GM19395 (cell line): ENCODE measurements at regions not wholly inside any gene's neighbourhood (a gene's known extent, or its start where the extent isn't known, plus 50 kb on each side); places are given as distances from the start of the nearest gene placed in this dataset.
"Not testable (repeated sequence)": the region's sequence is repeated elsewhere in the genome, so short reads cannot be mapped to it uniquely, and the experiment has no call there.

Source experiments
- ATAC-seq: cut with Tn5 transposase; IDR thresholded peaks from one replicate; pipeline ENCODE4 v1.9.1; 2021; ENCODE audit warnings: mild to moderate bottlenecking, moderate library complexity; ENCODE audit not compliant: unreplicated experiment

DNA sequence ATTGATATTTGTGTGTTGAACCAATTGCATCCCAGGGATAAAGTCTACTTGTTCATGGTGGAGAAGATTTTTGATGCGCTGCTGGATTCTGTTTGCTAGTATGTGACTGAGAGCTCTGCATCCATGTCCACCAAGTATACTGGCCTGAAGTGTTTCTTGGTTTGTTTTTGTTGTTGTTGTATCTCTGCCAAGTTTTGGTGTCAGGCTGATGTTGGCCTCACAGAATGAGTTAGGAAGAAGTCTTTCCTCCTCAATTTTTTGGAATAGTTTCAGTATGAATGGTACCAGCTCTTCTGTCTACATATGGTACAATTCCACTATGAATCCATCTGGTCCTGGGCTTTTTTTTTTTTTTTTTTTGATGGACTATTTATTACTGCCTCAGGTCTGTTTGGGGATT is 50.9 kb upstream of the OSTN start:
- no peak for ATAC-seq

DNA sequence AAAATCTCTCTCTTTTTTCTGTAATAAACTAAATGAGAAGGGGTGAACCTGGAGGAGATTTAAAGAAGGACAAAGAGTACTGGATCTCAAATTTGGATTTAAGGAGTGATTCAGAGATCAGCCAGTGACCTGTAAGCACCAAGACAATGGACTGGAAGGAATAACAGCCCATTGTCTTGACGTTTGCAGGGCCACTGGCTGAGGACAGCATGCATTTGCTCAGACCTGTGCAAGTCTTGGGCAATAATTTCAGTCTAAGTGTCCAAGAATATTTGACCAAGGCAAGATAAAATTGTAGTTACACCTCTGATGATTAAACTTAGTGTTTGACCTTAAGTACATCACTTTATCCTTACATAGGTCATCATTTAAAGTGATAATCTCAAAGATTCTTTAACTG is 55.8 kb upstream of the OSTN start:
- ATAC-seq: no peak

DNA sequence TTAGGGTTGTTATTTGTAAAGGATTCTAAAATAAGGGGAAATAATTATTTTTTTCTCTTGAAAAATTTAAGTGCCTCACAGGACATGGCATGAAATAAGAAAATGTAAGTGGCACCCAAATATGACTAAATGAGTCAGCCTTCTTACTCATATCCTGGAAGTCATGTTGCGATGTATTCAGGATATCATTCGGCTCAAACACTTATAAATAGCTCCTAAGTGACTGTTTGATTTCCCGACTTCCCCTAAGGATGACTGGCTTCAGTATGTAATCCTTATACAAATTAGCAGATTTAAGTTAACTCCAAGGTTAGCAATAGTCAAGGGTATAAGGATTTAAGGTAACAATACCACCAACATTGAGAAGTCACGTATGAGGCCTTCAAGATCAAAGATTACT is 57.3 kb upstream of the OSTN start:
- ATAC-seq: no peak

DNA sequence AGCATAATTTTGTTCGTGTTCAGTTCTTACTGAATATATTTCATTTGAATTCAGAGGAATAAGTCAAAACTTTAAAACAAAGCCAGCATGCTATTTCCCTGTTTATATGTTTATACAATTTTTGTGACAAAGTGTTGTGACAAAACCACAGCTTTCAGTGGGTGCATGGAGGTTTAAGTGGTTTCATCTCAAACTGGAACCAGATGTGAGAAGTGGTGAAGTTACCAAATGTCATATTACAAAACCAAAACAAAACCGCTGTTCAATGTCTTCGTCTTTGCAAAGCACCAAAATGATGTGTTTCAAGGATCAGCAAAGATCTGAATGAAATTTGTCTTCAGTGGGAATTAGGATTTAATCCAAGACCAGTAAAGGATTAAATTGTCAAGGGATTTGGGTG is 59.3 kb upstream of the OSTN start:
- peak; percentile 62 for ATAC-seq

DNA sequence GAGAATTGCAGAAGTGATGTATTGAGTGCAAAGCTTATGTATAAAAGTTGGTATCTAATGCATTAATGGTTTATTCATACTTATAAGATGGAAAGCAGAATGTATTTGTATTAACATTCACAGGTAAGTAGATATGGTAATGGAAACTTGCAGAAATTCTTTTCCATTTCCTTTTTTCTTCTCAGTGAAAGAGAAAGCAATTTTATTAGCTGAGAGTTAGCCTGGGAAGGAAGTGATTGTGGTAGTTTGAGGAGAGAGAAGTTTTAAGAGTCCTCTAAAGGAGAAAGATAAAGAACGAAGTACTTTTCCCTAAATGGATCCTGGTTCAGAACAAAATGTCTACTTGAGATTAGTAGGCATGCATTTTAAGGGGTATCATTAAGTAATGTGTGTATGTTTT is 60.1 kb upstream of the OSTN start:
- ATAC-seq: peak; percentile 53

DNA sequence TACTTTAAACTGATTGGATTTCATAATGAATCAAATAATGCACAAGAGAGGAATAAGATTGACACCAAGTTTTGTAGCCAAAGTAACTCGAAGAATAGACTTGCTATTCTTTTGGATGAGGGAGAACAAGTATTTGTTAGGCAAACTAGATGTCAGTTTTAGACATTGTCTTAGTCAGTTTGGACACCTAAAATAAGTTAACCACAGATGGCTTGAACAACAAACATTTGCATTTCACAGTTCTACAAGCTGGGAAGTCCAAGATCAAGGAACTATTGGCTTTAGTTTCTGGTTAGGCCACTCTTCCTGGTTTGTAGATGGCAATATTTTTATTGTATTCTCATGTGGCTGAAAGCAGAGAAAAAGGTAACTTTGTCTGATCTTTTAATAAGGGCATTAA is 61.3 kb upstream of the OSTN start:
- ATAC-seq: no peak

DNA sequence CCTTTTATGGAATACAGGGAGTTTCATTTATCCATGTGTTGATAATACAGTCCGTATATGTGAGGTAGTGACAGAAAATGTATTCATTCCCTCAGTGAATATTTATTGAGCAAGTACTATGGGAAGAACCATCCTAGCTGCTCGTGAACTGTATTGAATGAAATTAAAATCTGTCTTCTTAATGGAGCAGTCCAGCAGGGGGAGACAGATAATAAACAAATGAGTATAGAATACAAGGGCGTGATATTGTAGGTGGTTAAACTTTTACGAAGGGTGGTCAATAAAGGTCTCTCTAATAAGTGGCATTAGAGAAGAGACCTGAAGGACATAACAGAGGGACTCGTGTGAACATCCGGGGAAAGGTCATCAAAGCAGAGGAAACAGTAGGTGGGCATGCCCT is 62.7 kb upstream of the OSTN start:
- ATAC-seq: no peak

DNA sequence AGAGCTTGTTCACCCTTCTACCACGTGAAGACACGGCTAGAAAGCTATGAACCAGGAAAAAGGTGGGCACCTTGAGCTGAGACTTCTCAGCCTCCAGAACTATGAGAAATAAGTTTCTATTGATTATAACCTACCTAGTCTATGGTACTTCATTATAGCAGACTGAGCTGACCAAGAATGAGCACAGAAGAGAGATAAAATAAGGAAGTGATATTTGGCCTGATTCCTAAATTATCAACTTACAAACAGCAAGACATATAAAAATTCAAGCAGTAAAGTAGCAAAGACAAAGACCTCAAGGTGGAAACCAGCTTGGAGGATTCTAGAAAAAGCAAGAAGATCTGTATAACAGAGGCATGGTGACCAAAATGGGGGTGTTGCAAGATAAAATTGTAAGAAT is 63.9 kb upstream of the OSTN start:
- ATAC-seq: no peak

DNA sequence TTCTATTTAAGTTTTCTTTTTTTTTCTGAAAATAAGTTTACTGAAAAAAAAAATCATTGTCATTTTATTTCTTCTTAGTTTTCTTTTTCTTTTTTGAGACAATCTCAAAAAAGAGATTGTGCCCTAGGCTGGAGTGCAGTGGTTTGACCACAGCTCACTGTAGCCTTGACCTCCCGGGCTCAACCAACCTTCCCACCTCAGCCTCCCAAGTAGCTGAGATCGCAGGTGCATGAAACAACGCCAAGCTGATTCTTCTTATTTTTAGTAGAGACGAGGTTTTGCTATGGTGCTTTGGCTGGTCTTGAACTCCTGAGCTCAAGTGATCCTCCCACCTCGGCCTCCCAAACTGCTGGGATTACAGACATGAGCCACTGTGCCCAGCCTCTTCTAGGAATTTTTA is 65.7 kb upstream of the OSTN start:
- ATAC-seq: no peak

DNA sequence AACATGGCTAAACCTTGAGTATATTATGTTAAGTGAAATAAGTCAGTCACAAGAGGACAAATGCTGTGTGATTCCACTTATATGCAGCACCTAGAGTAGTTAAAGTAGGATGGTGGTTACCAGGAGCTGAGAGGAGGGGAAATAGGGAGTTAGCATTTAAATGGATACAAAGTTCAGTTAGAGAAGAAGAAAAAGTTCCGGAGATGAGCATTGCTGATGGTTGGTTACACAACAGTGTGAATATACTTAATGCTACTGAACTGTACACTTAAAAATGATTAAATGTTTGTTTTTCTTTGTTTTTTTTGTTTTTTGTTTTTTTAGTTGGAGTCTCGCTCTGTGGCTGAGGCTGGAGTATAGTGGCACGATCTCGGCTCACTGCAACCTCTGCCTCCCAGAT is 67.7 kb upstream of the OSTN start:
- no peak for ATAC-seq

DNA sequence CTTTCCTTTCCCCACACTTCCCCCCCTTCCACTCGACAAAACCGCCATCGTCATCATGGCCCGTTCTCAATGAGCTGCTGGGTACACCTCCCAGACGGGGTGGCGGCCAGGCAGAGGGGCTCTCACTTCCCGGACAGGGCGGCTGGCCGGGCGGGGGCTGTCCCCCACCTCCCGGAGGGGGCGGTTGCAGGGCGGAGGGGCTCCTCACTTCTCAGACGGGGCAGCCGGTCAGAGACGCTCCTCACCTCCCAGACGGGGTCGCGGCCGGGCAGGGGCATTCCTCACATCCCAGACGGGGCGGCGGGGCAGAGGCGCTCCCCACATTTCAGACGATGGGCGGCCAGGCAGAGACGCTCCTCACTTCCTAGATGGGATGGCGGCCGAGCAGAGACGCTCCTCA is 74.2 kb upstream of the OSTN start:
- ATAC-seq: not testable (repeated sequence)

DNA sequence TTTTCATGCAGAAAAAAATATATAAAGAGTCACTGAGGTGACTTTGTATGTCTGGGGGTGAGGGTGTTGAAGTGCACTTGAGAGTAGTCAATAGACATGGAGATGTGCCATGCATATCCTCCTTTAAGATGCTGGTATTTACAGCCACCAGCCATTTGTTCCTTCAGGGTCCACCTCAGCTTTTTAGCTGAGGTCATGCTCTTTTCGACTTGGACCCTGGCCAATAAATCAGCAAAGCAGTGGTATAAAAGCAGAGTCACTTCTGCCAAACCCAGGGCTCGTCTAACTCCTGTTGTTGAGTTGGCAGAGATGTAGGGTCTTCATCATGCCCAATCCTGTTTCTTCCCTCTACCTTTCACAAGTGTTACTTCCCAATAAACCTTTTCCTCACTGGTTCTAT is 75.1 kb upstream of the OSTN start:
- no peak for ATAC-seq

DNA sequence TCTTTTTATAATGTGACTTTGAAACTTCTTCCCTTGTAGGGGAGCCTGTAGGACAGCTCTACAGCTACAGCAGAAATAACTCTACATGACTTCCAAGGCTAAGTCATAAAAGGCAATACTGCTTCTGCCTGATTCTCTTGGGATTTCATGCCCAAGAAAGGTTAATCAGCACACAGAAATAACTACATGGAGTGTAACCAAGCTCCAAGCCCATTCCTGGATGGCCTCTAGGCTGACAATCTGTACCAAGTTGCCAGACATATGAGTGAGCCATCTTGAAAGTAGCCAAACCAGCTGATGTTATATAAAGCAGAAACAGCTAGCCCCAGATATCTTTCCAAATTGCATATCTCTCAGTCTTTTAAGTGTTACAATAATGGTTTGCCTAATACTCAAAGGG is 75.8 kb upstream of the OSTN start:
- ATAC-seq: no peak

DNA sequence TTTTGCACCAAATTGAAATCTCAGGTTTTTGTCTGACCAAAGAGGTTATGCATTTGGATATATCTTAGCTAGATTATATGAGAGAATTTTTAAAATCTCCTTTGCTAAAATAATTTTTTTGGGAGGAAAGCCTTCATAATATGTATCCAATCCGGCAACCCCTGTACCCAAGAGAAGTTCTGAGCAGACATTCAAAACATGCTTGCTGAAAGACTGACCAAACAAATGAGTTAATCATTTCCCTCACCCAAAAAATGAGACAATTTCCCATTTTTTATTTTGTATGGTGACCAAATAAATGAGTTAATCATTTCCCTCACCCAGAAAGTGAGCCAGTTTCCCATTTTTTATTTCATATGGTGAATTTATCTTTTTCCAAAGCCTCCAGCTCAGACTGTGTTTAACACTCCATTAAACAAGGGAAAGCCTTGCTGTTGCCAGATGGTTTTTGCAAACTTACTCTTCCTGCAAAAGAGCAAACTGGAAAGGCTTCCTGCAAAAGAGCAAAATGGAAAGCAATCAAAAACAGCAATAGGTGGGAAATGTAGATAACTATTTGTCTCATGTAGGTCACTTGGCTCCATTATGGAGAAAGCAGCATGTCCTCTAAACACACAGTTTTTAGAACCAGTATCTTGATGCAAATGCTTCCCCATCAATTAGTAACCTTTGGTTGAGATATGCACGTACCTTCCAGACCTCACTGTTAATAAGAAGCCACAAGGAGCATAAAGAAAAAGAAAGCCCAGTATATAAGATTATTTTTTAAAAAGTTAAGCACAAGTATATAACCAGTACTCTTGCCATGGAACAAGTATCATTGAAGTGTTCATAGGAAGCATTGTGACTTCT is 78.4 kb upstream of the OSTN start:
- ATAC-seq: peak; percentile 70

DNA sequence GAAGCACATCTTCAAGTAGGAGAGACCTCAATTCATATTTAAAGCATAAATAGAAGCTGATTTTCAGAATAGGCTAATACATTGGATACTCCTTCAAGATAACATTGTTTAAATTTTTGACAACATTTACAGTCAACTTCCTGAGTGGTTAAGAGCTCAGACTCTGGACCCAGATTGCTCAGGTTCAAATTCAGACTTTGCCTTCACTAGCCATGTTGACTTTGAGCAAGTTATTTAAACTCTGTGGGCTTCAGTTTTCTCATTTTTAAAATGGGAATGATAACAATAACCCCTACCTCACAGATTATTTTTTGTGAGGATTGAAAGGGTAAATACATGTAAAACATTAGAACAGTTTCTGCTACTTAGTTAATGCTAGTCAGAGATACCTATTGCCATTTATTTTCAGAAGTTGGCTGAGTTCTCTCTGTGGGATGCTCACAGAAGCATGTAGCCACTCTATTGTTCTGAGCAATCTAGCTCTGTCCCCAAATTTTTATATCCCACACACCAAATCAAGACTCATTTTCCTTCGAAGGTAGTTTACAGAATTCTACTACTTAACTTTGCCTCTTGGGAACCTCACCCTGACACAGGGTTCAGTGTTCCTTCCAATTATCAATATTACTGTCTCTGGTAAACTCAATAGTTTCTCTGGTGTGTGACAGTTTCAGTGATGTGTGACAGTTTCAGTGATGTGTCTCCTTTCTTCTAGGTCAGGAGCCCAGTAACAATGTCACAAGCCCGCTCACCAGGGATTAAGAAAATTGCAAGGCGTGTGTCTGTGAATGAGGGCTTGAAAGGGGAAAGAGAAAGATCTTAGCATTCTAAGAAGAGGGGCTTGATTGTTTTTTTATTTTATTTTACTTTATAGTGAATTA is 79.4 kb upstream of the OSTN start:
- peak; percentile 82 for ATAC-seq

DNA sequence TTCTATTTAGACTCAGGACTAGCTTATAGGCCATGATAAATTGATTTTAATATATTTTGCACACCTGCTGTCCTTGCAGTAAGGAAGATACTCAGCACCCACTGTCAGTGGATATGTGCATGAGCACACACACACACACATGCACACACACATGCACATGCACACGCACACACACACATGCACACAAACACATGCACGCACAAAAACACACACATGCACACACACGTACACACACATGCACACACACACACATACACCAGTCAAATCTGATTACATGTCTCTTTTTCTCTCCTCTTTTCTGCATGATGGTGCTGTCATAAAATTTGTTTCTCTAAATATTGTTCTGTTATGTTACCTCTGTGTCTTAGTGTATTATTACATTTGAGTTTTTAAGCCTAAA is 87.3 kb upstream of the OSTN start:
- ATAC-seq: no peak

DNA sequence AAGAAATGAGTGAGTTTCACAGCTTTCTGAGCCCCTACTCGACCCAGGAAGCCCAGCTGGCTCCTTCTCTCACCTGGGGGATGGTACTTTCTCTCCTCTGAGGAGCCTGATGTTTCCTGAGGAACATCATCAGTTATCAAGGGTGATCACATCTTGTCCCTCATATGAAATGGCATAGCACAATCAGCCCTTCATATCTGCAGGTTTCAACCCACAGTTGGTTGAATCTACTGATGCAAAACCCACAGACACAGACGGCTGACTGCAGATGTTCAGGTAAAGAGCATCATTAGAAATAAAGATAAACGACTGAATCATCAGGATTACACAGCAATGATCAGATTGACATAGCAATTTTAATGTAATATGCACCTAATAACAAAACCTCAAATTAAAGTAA is 93.6 kb upstream of the OSTN start:
- ATAC-seq: peak; percentile 80

DNA sequence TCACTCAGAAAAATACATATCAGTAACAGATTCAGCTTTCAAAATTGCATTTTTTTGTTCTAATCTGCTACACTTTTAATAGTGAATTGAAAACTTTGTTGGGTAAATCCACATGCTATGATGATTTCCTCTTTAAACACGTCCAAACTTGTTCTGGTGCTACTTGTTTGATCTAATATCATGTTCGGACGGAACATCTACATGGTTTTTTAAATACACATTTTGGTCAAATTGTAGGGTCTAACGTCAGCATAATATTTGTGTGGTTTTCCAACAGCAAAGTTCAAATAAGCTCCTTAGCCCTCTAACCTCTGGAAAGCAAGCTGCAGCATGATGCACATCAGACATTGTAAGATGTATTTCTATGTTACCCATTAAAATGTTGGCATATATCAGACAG is 98.5 kb upstream of the OSTN start:
- no peak for ATAC-seq

DNA sequence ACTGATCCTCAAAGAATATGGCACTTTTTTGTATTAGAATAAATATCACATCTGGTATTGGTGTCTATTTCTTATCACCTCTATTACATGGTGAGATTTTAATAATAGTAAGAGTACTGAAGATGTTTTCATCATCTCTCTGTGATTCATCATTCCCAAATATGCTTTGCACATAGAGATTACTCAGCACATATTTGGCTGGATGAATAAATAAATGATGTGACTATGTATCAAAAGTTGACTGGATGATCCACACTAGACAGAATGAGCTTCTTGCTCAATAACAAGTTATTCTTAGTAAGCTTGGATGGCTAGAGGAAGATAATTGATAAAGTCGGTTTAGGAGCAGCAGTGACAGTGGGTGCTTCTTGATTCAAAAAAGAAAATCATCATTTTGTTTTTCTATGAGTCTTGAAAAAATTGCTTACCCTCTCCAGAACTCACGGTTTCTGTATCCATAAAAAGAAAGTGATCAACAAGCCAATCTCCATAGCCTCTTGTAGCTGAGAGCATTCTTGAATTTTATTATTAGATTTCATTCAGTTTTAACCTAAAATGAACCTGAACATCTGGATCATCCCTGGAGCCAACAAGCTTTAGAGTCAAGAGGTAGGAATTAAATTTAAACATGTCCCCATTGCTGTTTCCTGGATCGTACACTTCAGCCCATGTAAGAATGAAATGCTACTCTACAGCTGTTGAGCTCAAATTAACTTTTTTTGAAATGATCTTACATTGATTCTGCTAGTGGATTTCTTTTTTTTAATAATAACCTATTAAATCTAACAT is 104.8 kb upstream of the OSTN start:
- ATAC-seq: no peak

DNA sequence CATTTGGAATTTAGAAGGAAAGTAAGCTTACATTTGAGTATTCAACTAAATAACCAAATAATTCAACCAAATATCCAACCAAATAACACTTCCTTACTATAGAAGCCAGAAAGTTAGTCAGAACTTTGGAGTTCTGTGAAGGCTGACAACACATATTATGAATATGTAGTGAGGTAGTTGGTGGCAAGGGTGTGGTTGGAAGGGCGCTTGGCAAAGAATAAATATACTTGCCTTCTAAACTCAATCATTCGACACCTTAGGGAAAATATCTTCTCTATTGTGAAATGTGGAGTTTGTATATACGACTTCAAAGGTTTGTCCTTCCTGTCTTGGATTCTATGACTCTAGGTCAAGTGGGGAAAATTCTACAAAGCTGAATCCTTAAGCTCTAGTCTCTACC is 111.7 kb upstream of the OSTN start:
- ATAC-seq: no peak

DNA sequence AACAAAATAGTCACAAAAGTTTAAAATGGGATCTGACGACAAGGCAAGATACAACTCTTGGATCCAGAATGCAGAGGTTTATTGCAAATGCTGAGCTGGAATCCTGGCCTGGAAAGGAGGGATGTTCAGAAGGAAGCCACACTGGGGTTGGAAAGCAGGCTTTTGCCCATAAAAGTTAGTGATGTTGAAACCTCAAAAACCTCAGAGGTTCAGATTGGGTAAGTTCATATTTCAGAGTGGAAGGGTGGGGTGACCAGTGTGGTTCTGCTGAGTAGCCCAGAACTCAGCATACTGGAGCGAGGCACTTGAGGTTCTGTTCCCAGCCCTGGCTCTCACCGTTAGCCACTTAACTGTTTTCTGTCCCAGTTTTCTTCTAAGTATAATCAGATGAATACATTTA is 114.0 kb upstream of the OSTN start:
- ATAC-seq: no peak
